AG09309 (cell line): ENCODE measurements at regions not wholly inside any gene's neighbourhood (a gene's known extent, or its start where the extent isn't known, plus 50 kb on each side); places are given as distances from the start of the nearest gene placed in this dataset.
A peak's percentile ranks its signal among the peaks of the same experiment; 100 is the strongest.

ENCODE experiments used
- DNase-seq: peaks from one replicate; pipeline ENCODE4 v3.0.0-alpha.2; 2010; ENCODE audit warnings: low read depth
- H3K4me3 ChIP-seq: 2 replicates; pipeline ENCODE4 v1.5.1; 2011; ENCODE audit warnings: mild to moderate bottlenecking, low read depth, low read length, moderate library complexity; ENCODE audit not compliant: control insufficient read depth
- TF ChIP-seq, protein P1 (sequence below): IDR thresholded peaks from 2 replicates; pipeline ENCODE4 v1.5.1; 2011; ENCODE audit warnings: mild to moderate bottlenecking, low read depth, low read length, inconsistent platforms; ENCODE audit not compliant: insufficient read depth, control insufficient read depth; ENCODE audit errors: missing control alignments

GRCh38 chr4:31660916-31661315 lies 940.7 kb downstream of the PCDH7 start:
- no peak overlapping the region for H3K4me3 ChIP-seq
- TF ChIP-seq, protein P1, sequence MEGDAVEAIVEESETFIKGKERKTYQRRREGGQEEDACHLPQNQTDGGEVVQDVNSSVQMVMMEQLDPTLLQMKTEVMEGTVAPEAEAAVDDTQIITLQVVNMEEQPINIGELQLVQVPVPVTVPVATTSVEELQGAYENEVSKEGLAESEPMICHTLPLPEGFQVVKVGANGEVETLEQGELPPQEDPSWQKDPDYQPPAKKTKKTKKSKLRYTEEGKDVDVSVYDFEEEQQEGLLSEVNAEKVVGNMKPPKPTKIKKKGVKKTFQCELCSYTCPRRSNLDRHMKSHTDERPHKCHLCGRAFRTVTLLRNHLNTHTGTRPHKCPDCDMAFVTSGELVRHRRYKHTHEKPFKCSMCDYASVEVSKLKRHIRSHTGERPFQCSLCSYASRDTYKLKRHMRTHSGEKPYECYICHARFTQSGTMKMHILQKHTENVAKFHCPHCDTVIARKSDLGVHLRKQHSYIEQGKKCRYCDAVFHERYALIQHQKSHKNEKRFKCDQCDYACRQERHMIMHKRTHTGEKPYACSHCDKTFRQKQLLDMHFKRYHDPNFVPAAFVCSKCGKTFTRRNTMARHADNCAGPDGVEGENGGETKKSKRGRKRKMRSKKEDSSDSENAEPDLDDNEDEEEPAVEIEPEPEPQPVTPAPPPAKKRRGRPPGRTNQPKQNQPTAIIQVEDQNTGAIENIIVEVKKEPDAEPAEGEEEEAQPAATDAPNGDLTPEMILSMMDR = no peak
- DNase-seq = no peak

DNA sequence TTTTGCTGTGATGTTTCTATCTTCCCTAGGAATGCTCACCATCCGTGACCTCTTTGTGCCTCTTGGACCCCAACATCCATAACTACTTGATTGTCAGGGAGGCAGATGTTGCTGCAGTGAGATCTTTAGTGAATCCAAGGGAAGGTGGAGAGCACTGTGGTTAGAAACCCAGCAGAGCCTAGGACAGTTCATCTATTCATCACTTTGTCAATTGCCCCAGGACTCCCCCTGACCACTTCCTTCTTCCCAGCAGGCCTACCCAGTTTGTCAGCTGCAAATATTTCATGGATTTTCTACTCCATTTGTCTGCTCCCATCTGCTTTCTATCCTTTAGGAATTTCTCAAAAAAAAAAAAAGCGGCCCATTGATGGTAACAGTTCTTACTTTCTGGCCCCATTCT lies 942.8 kb downstream of the PCDH7 start:
- no peak overlapping the region for H3K4me3 ChIP-seq
- DNase-seq = no peak
- TF ChIP-seq, protein P1 = no peak

DNA sequence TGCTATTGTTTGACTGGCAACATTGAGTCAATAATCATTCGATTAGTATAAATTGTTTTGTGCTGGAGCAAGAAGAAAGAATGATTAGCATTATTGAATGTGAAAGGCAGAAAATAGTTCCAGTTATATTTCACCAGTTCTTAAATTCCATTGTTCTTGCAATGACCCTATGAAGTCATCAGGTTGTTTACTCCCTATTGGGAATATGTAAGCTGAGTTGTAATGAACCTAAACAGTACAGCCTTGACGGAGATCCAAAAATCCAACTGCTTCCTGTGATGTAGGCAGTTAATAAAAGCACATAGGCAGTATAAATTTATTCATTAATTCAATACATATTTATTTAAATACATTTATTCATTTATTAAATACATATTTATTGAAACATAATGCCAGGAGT lies 947.5 kb downstream of the PCDH7 start:
- DNase-seq = no peak
- TF ChIP-seq, protein P1 = no peak

DNA sequence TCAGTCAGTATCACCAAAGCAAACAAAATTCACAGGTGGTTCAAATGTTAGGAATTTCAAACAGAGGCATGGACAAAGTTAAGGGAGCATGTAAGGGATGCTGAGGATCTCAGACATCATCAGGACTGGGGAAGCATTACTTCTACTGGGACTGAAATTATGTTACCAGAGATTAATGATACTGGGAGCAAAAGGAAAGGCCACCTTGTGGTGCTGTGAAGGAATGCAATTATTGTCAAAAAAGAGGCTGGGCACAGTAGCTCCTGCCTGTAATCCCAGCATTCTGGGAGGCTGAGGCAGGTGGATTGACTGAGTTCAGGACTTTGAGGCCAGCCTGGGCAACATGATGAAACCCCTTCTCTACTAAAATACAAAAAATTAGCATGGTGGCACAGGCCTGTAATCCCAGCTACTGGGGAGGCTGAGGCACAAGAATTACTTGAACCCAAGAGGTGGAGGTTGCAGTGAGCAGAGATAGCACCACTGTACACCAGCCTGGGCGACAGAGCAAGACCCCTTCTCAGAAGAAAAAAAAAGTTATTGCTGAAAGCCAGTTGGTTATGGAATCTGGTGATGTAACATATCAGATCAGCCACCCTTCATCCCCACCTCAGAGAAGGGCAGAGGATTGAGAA lies 954.3 kb downstream of the PCDH7 start:
- TF ChIP-seq, protein P1 = peak; percentile 52
- no peak overlapping the region for H3K4me3 ChIP-seq
- DNase-seq = no peak

More for the DNA sequence above, 947.5 kb downstream of the PCDH7 start:
- H3K4me3 ChIP-seq = no peak overlapping the region

- DNase-seq = no peak
- TF ChIP-seq, protein P1 = no peak
- H3K4me3 ChIP-seq = no peak overlapping the region
These were observed 958.2 kb downstream of the PCDH7 start for GRCh38 chr4:31678356-31678755.

- TF ChIP-seq, protein P1 = no peak
- no peak overlapping the region for H3K4me3 ChIP-seq
- no peak for DNase-seq
These were observed 962.6 kb downstream of the PCDH7 start for GRCh38 chr4:31682796-31683195.

DNA sequence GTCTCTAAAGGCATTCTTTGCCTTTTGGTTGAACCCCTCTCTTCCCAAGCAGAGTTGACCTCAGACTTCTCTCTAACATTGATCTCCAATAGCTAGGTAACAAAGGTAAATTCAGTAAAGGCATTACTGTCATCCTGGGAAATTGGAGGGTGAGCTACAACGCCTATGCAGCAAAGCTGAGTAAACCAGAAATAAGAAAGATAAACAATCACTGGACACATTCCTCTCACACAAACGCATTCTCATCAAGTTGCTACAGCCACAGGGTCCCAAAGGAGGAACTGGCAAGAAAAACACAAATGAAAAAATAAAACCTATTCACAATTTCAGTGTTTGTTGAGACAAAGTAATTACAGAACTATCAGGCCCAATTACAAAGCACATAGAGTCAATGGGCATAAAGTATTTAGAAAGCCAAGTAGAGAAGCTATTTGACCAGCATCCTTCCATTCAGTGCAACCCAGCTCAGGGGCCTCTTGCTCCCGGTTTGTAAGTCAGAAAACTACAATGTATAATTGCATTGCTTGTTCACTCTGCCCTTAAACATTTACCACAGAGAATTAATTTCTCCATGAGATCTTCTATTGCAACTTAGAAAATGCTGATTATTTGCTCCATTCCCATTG lies 967.7 kb downstream of the PCDH7 start:
- no peak for DNase-seq
- no peak overlapping the region for H3K4me3 ChIP-seq
- TF ChIP-seq, protein P1 = no peak
